GM19438 (cell line): ENCODE measurements at regions not wholly inside any gene's neighbourhood (a gene's known extent, or its start where the extent isn't known, plus 50 kb on each side); places are given as distances from the start of the nearest gene placed in this dataset.

ENCODE experiments used
- ATAC-seq: cut with Tn5 transposase; IDR thresholded peaks from one replicate; pipeline ENCODE4 v1.9.1; 2021; ENCODE audit warnings: low read depth; ENCODE audit not compliant: unreplicated experiment

DNA sequence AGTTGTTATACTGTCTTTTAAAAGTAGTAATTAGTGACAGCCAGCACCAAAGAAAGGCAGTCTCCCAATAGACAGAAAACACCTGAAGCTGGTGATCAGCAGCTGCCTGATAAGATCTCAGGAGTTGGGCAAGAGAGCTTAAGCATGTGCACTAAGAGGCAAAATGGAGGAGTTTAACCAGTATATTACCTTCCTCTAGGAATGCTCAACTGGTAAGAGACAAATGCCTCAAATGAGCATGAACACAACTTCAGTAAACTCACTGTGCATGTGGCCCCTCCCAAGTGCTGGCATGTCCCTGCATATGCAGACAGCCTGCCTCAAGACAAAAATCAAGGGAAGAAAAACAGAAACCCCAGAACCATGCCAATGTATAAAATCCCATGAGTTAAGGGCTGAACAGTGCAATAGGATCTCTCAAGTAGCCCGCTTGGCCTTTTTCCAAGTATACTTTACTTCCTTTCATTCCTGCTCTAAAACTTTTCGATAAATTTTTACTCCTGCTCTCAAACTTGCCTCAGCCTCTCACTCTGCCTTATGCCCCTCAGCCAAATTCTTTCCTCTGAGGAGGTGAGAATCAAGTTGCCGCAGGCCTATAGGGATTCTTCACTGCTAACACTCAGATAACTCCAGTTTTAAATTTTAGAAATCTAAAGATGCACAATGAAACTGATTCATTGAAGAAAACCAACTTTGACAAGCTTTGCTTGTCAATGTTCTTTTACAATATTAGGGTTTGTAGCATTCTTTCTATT lies 724.8 kb upstream of the RIOK2 start:
- ATAC-seq = no peak

DNA sequence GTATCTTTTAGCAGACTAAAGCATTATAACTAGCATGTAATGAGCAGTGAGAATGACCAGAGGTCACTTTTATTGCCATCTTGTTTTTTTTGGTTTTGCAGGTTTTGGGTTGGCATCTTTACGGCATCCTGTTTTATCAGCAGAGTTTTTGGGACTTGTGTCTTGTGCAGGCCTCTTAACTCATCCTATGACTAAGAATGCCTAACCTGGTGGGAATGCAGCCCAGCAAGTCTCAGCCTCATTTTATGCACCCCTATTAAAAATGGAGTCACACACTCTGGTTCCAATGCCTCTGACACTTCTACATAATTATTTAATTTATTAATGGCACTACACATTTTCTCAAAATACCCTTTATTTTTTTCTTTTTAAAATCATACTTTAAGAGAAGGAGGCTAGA lies 726.5 kb upstream of the RIOK2 start:
- no peak for ATAC-seq

GRCh38 chr5:97914483-97914882 lies 731.4 kb upstream of the RIOK2 start:
- ATAC-seq = no peak

DNA sequence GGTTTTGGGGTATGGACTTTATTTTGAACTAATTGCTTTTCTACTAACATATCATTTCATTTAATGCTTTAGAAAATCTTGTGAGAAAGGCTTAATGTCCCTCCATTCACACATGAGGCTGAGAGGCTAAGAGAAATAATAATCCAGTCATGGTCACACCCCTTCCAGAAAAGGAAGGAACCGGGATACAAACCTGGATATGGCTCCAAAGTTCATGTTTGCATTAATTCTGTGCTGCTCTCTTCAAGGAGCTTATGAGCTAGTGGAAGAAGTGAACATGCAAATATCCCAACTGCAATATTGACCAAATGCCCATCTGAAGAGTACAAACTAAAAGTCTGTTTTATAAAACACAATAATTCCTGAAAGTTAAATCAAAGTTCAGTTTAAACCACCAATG lies 732.1 kb upstream of the RIOK2 start:
- no peak for ATAC-seq

- no peak for ATAC-seq
Measured at GRCh38 chr5:97918057-97918456, 735.0 kb upstream of the RIOK2 start.

- no peak for ATAC-seq
Measured at GRCh38 chr5:97918620-97919019, 735.6 kb upstream of the RIOK2 start.

- ATAC-seq = no peak
Measured at GRCh38 chr5:97919719-97920118, 736.7 kb upstream of the RIOK2 start.

DNA sequence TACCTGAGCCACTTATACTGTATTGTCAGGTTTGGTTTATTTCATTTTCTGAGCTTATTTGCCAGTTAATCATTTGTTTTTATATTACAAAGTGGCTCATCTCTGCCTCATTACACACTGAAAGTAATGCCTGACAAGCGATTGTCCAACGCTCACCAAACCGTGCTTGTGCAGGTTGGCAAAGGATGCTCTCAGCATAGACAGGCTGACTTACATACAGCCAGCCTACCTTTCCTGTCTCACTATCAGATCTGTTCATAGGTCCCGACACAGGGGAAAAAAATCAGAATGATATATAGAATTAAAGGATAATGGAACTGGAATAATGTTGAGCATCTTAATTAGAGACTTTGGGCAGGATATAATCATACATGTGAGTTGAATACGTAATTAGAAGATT lies 739.7 kb upstream of the RIOK2 start:
- no peak for ATAC-seq

GRCh38 chr5:97923496-97923895 lies 740.4 kb upstream of the RIOK2 start:
- ATAC-seq = no peak

DNA sequence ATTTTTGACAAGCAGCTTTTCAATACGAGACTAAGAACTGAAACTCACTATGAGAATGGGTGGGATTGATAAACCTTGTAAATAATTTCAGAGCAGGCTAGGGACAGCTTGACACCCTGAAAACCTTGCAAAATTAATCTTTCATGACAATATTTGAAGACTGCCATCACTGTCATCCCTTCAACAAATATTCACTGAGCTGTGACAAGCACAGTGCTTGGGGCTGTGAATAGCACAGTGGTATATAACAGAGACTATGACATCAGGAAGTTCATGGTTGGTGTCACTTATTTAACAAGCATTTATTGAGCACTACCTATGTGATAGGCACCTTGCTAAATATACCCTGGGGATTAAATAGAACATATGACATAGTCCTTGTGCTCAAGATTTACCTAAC lies 741.0 kb upstream of the RIOK2 start:
- no peak for ATAC-seq

DNA sequence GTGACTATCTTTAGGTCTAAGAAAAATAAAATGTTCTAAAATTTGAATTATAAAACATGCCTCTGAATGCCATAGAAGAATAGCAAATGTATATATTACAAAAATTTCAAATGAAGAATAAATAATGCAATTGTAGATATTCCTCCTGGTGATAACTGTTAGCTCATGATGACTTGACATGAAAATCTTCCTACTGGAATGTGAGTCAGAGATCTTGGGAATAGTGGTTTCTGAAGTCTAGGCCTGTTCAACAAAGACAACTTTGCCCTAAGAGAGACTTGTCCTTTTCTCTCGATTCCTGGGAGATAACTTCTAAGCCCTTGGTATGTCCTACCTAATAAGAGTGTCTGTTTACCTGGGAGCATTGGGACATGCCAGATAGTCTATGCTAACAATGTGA lies 746.3 kb upstream of the RIOK2 start:
- ATAC-seq = no peak

GRCh38 chr5:97931829-97932228 lies 748.8 kb upstream of the RIOK2 start:
- ATAC-seq = no peak

- no peak for ATAC-seq
Measured at GRCh38 chr5:97936231-97936630, 753.2 kb upstream of the RIOK2 start.

DNA sequence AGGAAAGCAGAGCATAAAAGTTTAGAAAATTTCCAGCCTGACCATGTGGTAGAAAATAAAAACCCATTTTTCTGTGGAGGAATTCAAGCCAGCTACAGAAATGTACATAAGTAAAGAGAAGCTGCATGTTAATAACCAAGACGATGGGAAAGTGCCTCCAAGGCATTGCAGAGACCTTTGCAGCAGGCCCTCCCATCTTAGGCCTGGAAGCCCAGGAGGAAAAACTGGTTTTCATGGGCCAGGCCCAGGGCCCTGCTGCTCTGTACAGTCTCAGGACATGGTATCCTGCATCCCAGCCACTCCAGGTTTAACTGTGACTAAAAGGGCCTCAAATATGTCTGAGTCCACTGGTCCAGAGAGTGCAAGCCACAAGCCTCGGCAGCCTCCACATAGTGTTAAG lies 754.8 kb upstream of the RIOK2 start:
- ATAC-seq = no peak

GRCh38 chr5:97943036-97943435 lies 760.0 kb upstream of the RIOK2 start:
- ATAC-seq = no peak

- no peak for ATAC-seq
Measured at GRCh38 chr5:97951139-97951538, 768.1 kb upstream of the RIOK2 start.

- no peak for ATAC-seq
Measured at GRCh38 chr5:97955450-97955849, 772.4 kb upstream of the RIOK2 start.

GRCh38 chr5:97967292-97967691 lies 784.2 kb upstream of the RIOK2 start:
- no peak for ATAC-seq

DNA sequence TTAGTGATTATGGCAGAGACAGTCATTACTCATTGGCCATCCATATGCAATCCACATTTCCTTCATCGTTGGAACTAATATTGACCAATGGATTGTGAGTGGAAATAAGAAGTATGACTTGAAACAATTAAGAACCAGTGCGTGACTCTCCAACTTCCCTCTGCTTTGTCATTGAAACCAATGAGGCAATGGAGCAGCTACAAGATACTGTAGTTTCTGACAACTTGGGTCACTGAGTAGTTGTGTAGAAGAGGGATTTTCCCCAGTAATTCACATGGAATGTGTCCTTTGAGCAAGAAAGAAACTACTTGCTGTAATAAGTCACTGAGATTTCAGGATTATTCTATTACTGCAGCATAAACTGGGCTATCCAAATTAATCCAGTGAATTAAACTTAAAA lies 785.3 kb upstream of the RIOK2 start:
- ATAC-seq = no peak

DNA sequence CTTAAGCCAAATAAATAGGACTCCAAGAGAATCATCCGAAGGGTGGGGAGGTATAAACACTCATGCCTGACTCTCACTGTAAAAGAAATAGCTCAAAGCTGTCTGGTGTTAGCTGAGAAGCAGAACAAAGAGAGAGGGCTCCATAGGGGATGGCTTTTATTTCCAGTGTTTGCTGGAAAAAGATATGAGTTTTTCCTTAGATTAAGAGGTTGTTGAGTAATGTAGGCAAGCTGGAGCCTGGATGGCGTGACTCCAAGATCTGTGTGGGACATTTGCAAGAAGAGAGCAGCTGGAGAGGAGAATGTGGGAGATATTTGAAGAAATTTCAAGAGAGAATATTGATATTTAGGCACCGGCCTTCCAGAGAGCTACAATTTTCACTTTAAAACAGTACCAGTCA lies 793.7 kb upstream of the RGMB start:
- ATAC-seq = no peak

DNA sequence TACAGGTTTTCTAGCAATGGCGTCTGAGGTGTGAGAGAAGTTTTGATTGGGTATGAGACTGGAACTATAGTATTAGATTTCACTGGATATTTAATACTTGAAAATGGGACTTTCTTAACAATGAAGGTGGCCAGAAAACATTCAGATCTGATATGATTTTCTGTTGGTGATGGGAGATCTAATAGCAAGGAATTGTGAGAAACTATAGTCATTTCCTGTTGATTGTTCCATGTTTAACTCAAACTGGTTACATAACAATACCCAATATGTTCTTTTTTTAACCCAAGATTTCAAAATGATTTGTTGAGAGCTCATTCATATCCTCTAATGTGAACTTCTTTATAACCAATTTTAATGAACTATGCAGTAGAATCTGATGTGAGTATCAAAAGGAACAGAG lies 793.2 kb upstream of the RGMB start:
- no peak for ATAC-seq

GRCh38 chr5:97986069-97986468 lies 787.4 kb upstream of the RGMB start:
- no peak for ATAC-seq

DNA sequence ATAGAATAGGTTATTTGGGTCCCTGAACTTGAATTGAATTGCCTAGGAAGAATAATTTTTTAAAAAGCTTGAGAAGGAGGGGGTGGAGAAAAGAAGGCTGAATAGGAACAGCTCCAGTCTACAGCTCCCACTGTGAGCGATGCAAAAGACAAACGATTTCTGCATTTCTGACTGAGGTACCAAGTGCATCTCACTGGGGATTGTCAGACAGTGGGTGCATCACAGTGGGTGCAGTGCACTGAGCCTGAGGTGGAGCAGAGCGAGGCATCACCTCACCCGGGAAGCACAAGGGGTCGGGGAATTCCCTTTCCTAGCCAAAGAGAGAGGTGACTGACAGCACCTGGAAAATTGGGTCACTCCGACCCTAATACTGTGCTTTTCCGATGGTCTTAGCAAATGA lies 782.2 kb upstream of the RGMB start:
- ATAC-seq = no peak
